ENCODE measurements at regions not wholly inside any gene's neighbourhood (a gene's known extent, or its start where the extent isn't known, plus 50 kb on each side); places are given as distances from the start of the nearest gene placed in this dataset.
A peak's percentile ranks its signal among the peaks of the same experiment; 100 is the strongest.

DNA sequence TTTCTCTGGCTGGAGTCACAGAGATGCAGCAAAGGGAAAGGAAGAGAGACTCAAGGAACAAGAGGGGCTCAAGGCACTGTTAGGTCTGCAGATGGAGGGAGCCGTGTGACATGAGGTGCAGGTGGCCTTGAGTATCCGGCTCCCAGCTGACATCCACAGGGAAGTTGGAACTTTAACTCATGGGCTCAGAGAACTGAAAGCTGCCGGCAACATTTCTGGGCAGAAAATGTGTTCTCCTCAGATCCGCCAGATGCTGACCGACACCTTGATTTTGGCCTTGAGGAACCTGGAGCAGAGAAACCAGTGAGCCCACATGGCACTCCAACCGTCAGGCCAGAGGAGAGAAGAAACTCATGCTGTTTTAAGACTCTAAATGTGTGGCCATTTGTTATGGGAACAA, 258.1 kb upstream of the IRX2 start:
- no peaks in the 10 kb centered on the region for H3K36me3 ChIP-seq (replicated peaks in 1 of 2; ENCODE audit: control insufficient read depth in 1 of 2, insufficient read depth in 2 of 2, low read length in 2 of 2)
- intact Hi-C loops (cut with micrococcal nuclease) = no loop called here

GRCh38 chr5:3007577-3007976, 256.1 kb upstream of the IRX2 start:
- Mint-ChIP-seq H3K4me3 (no peak overlapping the region), H3K27ac (no peak overlapping the region), H3K9me3 (peaks cover 8 to 31% (median 17%) of the 10 kb centered on the region in 7 donors), H3K36me3 (no peaks in the 10 kb centered on the region), H3K27me3 (ENCODE audit: low read depth in 3 of 3) (no peaks in the 10 kb centered on the region), H3K4me1 (no peaks in the 10 kb centered on the region)
- Histone ChIP-seq H3K4me3 (replicated peaks in 1 of 3; ENCODE audit: low read depth in 2 of 3, low read length in 3 of 3) (no peak overlapping the region), H3K9ac (ENCODE audit: insufficient read depth, low read length, poor library complexity, severe bottlenecking) (no peak overlapping the region), H3K4me2 (replicated peaks; ENCODE audit: extremely low read depth, low read length, poor library complexity, severe bottlenecking) (no peak overlapping the region), H3K79me2 (ENCODE audit: insufficient read depth, low read length) (no peaks in the 10 kb centered on the region), H3K27ac (ENCODE audit: low read depth in 1 of 2, low read length in 2 of 2) (no peak overlapping the region), H3K27me3 (ENCODE audit: control insufficient read depth in 2 of 2, insufficient read depth in 2 of 2, low read length in 2 of 2) (no peaks in the 10 kb centered on the region), H3K9me3 (replicated peaks in 1 of 2; ENCODE audit: control insufficient read depth in 1 of 2, insufficient read depth in 1 of 2, low read length in 2 of 2) (peaks cover 19 to 46% of the 10 kb centered on the region in 2 donors), H2AFZ (ENCODE audit: insufficient read depth, low read depth, low read length, poor library complexity, severe bottlenecking) (no peak overlapping the region), H4K20me1 (ENCODE audit: insufficient read depth, low read length) (no peaks in the 10 kb centered on the region), H3K4me1 (ENCODE audit: control insufficient read depth in 1 of 2, insufficient read depth in 2 of 2, low read length in 2 of 2) (no peaks in the 10 kb centered on the region), H3K36me3 (replicated peaks in 1 of 2; ENCODE audit: control insufficient read depth in 1 of 2, insufficient read depth in 2 of 2, low read length in 2 of 2) (no peaks in the 10 kb centered on the region)
- TF ChIP-seq, protein P1, sequence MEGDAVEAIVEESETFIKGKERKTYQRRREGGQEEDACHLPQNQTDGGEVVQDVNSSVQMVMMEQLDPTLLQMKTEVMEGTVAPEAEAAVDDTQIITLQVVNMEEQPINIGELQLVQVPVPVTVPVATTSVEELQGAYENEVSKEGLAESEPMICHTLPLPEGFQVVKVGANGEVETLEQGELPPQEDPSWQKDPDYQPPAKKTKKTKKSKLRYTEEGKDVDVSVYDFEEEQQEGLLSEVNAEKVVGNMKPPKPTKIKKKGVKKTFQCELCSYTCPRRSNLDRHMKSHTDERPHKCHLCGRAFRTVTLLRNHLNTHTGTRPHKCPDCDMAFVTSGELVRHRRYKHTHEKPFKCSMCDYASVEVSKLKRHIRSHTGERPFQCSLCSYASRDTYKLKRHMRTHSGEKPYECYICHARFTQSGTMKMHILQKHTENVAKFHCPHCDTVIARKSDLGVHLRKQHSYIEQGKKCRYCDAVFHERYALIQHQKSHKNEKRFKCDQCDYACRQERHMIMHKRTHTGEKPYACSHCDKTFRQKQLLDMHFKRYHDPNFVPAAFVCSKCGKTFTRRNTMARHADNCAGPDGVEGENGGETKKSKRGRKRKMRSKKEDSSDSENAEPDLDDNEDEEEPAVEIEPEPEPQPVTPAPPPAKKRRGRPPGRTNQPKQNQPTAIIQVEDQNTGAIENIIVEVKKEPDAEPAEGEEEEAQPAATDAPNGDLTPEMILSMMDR (IDR thresholded peaks at IDR 0.05) = no peak
- 89% methylated on average over 1 of the region's 3 CpGs for WGBS (ENCODE audit: insufficient coverage)
- no peak for DNase-seq
- intact Hi-C loops (cut with micrococcal nuclease) = no loop called here

More for the DNA sequence above, 258.1 kb upstream of the IRX2 start:
- H3K4me2 ChIP-seq (replicated peaks; ENCODE audit: extremely low read depth, low read length, poor library complexity, severe bottlenecking) = no peak overlapping the region
- H3K27ac ChIP-seq (ENCODE audit: low read depth in 1 of 2, low read length in 2 of 2) = no peak overlapping the region
- H3K27me3 Mint-ChIP-seq (ENCODE audit: low read depth in 3 of 3) = no peaks in the 10 kb centered on the region
- no peaks in the 10 kb centered on the region for H3K27me3 ChIP-seq (ENCODE audit: control insufficient read depth in 2 of 2, insufficient read depth in 2 of 2, low read length in 2 of 2)
- peak overlapping the region in 1 of 7 donors; percentile 51 for H3K27ac Mint-ChIP-seq
- DNase-seq = no peak
- no peak overlapping the region for H3K4me3 Mint-ChIP-seq
- H3K9me3 Mint-ChIP-seq = peaks cover 8 to 29% (median 15%) of the 10 kb centered on the region in 7 donors
- no peaks in the 10 kb centered on the region for H3K36me3 Mint-ChIP-seq
- no peaks in the 10 kb centered on the region for H4K20me1 ChIP-seq (ENCODE audit: insufficient read depth, low read length)
- no peaks in the 10 kb centered on the region for H3K4me1 Mint-ChIP-seq
- TF ChIP-seq, protein P1 (IDR thresholded peaks at IDR 0.05) = no peak
- no peak overlapping the region for H3K4me3 ChIP-seq (replicated peaks in 1 of 3; ENCODE audit: low read depth in 2 of 3, low read length in 3 of 3)
- H3K4me1 ChIP-seq (ENCODE audit: control insufficient read depth in 1 of 2, insufficient read depth in 2 of 2, low read length in 2 of 2) = no peaks in the 10 kb centered on the region
- H3K79me2 ChIP-seq (ENCODE audit: insufficient read depth, low read length) = no peaks in the 10 kb centered on the region
- WGBS (ENCODE audit: insufficient coverage) = 72% methylated on average over 6 of the region's 6 CpGs
- H2AFZ ChIP-seq (ENCODE audit: insufficient read depth, low read depth, low read length, poor library complexity, severe bottlenecking) = no peak overlapping the region
- peaks cover 23 to 45% of the 10 kb centered on the region in 2 donors for H3K9me3 ChIP-seq (replicated peaks in 1 of 2; ENCODE audit: control insufficient read depth in 1 of 2, insufficient read depth in 1 of 2, low read length in 2 of 2)
- H3K9ac ChIP-seq (ENCODE audit: insufficient read depth, low read length, poor library complexity, severe bottlenecking) = no peak overlapping the region
